ENCODE measurements at regions not wholly inside any gene's neighbourhood (a gene's known extent, or its start where the extent isn't known, plus 50 kb on each side); places are given as distances from the start of the nearest gene placed in this dataset.

DNA sequence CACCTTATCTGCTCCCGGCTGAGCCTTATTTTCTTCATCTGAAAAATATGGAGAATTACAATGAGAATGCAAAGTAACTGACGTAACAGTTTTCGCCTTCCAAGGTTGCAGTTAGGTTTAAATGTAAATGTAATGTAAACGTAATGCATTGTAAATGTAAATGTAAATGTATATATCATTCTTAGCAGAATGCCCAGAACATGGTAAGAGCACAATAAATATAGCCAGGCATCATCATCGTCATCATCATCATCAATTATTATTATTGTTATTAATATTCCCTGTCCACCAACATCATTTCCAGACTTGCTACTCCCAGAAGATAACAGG is 770.0 kb downstream of the MED13L start:
- no peak for DNase-seq (ENCODE audit: low read depth in 2 of 2)

DNA sequence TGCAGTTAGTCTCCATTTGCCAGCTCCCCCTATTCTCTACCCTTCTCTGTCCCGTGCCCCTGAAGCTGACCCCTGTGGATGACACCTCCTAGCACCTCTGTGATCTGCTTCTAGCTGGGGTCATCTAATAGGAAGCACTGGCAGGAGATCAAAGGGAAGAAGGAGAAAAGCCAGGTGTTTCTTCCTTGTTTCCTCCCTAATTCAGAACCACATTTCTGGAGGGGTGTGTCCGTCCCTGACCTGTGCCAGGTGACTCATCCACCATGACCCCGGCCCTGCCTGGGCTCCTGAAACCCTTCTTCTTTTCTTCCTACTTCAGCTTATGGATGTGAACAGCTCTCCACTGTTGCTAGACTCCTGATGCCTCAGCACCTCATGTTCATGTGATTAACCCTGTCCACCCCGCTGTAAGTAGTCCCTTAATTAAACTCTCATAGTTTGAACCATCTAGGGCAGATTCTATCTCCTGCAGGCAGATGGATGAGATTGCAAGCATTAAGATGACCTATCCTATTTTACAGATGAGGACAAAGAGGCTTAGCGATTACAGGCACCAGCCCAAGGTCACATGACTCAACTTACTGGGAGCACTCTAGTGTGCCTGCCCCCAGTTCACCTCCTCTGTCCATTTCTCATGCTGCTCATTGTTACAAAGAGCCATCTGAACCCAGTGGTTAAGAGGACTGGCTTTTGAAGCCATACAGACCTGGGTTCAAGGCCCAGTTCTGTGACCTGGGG is 770.5 kb downstream of the MED13L start:
- no peak for DNase-seq (ENCODE audit: low read depth in 2 of 2)

DNA sequence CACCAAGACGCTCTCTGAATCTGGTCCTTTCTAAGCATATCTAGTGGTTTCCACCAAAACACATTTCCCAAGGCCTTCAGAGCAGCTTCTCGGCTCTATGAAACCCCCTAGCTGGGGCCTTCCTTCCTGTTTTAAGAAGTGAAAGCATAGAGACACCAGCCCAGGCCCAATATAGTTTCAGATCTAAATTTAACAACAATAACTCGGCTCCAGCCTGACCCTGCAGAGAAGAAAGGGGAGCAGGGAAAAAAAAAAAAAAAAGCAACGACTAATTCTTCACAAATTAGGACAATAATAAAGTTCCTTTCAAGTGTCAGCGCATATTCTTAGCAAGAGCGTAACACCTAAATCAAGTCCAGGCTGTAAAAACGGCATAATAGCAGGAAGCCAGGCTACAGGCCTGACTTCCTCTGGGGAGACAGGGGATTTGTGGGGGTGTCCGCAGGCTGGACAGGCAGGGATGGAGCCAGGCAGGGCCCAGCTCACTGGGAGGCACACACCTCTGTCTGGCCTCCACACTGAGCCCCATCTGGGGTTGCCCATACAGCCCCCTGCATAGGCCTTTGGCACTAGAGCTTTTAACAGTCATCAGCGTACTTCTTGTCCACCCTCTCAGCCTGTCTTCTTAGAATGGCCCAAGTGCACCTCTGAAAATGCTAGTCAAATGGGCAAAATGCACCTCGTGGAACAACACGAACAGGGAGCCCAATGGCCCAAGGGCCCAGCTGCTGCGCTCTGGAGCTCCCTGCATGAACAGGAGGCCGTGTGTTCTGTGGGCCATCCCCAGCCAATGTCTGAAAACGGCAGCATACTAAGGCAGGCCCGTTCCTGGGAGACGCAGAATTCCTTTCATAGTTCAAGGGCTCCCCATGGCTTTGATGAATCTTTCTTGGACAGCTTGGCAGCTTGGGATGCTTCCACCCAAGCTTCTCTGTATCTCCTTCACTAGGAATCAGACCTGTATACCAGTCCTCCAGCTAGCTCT is 772.9 kb downstream of the MED13L start:
- no peak for DNase-seq (ENCODE audit: low read depth in 2 of 2)

DNA sequence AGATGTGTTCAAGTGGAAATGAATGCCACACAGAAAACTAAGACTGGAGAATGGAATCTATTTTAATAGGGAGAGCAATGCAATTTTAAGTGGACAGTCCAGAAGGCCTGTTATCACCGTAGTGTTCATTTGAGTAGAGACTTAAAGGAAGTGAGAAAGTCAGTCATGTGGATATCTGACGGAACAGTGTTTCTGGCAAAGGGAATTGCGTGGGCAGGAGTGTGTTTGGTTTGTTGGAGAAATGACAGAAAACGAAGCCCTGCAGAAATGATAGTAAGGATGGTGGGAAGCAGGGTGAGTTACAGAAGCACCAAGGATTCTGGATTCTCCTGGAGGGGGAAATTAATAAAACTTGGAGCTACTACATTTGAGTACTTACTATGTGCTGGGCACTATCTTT is 776.6 kb downstream of the MED13L start:
- no peak for DNase-seq (ENCODE audit: low read depth in 2 of 2)

DNA sequence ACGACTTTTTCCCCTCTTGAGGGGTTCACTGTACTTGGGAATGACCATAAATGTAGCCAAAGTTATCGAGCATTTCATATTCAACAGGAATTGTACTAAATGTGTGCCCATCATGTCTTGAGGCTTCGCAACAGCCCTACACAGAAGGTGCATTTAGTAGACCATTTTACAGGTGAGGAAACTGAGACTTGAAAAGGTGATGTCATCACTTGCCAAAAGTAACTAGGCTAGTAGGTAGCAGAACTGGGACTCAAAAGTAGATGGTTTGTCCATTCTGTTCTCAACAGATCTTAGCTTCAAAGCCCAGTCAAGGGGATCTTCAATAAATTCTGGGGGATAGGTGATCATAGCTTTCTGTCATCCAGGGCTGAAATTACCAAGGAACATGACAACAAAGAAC is 782.2 kb downstream of the MED13L start:
- DNase-seq (ENCODE audit: low read depth in 2 of 2): no peak

DNA sequence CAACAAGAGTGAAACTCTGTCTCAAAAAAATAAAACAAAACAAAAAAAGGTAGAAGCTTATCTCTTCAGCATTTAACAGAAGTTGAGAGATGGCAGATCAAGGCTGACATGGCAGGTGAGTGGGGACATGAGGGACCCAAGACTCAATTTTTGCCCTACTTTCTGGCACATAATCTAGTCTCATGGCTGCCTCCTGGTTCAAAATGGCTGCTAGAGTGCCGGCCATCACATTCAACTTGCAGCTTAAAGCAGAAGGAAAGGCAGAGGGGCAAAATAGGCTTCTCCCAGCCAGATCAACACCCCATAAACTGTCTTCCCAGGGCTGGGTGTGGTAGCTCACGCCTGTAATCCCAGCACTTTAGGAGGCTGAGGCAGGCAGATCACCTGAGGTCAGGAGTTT is 784.9 kb downstream of the MED13L start:
- DNase-seq (ENCODE audit: low read depth in 2 of 2): no peak

DNA sequence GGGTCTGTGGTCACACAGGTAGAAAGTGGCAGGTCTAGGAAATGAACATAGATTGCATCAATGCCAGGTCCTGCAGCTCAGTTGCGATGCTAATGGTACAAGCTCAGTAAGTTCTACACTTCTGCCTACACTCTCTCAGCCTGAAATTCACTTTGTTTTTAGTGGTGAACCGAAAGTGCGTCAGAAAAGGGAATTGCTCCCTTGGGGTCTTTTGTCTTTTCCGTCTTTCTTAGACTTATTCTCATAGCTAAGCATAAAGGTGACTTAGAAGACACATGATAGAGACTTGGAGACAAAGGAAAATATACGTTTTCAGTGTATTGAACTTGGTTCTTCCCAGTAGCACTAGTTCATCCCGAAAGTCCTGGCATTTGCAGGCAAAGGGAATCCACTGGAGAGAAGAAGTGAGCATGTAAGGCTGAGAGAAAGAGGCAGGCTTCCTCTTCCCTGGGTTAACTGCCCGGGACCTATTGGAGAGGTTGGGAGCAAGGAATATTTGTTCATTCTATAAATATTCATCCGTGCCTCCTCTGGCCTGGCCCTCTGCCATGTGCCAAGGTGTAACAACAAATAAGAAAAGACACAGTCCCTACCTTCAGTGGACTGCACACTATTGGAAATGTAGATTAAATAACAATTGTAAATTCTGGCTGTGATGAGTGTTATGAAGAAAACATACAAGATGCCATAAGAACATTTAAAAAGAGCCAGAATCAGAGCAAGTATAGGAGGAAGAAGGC is 785.8 kb downstream of the MED13L start:
- no peak for DNase-seq (ENCODE audit: low read depth in 2 of 2)

DNA sequence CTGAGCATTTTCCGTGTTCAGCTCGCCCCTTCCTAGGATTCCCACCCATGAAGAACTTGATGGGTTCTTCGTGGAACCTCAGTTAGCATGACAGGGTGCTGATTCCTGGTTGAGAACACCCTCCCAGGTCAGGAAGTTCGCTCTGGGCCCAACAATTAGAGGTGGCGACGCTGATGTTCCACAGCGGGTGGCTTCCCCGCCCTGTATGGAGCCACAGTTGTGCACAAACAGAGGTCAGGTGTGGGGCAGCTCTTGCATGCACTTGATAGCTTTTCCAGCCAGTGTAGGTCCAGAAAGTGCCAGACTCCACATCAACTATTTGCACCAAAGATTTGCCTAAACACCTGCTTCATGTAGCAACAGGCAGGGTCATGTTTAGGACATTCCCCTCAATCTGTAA is 788.2 kb downstream of the MED13L start:
- no peak for DNase-seq (ENCODE audit: low read depth in 2 of 2)

DNA sequence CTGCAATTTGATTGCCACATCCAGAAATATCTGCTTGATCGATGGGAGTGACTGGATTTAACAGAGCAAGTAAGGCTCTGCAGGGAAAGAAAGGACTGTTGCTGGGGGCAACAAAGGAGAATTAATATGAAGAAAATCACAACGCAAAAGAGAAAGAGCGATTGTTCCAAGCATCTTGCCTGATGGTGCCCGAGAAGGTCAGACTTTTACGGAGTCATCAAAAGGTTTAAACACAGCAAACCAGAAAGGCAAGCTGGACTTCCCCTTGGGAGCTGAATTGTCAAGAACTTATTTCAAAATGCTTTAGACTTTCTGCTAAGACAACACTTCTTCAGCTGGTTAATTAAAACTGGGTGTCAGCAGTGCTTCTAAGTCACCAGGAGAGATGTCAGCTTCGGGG is 791.5 kb downstream of the MED13L start:
- DNase-seq (ENCODE audit: low read depth in 2 of 2): no peak

DNA sequence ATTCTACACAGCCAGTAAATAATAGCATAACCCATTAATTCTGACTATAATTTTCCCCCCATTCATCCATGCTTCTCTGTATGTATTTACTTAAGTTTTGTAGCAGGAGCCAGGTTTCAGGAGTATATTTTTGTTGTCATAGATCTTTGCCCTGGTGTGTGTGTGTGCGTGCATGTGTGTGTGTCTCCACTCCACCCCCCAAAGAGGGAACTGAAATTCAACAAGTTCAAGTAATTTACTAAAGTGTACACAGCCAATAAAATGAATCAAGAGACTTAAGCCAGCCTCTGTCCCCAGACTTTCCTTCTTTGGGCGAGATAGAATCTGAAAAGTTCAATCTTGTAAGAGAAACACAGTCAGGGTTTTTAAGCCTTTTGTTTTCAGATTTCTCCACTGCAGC is 792.0 kb downstream of the MED13L start:
- no peak for DNase-seq (ENCODE audit: low read depth in 2 of 2)

DNA sequence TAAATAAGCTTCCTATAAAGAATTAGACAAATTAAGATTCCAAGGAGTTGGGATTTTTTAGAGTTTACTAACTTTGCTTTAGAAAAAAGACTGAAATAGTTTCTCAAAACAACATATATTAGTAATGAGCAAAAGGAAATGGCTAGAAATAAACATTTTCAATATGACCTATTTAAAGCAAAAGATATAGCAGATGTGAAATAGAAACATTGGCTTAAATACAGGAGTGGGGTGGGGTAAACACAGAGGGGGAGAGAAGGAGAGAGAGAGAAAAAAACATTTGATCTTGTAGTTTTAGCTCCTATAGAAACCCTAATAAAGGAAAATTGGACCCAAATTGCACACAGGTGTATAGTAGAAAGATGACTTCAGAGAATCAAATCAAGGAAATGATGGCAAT is 794.5 kb downstream of the MED13L start:
- DNase-seq (ENCODE audit: low read depth in 2 of 2): no peak

DNA sequence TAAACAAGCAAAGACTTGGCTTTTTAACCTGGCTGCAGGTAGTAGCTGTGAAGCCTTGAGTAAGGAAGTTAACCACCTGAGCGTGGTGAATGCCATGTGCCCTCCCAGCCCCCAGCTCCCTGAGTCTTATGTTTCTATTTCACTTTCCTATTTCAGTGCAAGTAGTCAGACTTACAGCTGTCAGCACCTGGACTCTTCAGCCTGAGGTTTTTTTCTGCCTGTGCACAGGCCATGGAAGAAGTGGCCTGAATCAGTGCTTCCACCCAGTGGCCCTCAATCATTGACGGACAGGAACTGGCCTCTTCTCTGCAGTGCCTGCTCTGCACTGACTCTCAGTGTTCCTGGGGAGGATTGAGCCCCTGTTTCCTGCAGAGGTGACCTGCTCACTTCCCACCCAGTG is 796.4 kb downstream of the MED13L start:
- no peak for DNase-seq (ENCODE audit: low read depth in 2 of 2)

DNA sequence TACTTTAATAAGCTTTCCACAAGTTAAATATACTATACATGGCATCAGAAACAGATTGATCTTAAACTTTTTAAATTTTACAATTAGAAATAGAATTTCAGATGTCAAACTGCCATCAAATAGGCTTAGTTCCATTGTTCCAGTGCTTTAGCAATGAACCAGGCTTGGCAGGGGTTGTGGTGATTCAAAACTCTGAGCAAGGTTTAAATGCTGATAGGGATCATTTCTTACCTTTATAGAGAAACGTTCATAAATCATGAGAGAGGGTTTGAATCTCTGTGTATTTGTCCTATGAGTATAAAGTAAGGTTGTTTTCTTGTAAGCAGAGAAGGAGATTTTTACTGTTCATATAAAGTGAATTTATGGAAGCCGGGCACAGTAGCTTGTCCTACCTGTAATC is 794.5 kb upstream of the TBX3 start:
- no peak for DNase-seq (ENCODE audit: low read depth in 2 of 2)

DNA sequence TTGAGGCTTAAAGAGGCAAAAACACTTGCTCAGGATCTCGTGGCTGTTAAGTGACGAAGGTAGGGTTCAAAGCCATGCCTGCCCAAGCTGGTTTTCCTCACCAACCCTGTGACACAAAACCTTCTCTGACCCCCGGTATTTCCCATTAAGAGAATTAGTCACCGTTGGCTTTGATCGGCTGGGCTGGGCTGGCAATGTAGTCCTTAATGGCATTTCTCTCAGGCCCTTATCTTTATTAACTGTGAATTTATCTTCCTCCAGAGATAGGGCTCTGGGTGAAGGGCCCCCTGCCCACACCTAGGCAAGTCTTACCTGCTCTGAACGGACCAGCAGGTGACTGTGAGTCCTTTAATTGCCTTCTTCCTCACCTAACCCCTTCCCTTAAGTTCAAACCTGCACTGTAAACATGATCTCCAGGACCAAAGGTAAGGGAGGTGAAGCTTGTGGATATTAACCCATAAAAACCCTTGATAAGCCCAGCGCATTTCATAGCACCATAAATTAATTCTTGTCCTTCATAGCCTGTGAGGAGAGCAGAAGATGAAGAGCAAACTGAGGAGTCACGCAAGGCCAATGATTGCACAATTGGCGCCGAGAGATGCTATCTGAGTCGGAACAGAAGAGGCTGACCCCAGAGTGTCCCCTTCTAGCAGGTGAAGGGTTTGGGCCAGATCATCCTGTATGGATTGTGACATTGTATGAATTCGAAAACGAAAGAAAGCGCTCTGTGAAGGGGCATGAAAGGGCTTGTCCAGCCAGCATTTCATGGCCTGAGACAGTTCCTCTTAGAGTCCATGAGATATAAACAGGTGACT is 790.8 kb upstream of the TBX3 start:
- no peak for DNase-seq (ENCODE audit: low read depth in 2 of 2)

DNA sequence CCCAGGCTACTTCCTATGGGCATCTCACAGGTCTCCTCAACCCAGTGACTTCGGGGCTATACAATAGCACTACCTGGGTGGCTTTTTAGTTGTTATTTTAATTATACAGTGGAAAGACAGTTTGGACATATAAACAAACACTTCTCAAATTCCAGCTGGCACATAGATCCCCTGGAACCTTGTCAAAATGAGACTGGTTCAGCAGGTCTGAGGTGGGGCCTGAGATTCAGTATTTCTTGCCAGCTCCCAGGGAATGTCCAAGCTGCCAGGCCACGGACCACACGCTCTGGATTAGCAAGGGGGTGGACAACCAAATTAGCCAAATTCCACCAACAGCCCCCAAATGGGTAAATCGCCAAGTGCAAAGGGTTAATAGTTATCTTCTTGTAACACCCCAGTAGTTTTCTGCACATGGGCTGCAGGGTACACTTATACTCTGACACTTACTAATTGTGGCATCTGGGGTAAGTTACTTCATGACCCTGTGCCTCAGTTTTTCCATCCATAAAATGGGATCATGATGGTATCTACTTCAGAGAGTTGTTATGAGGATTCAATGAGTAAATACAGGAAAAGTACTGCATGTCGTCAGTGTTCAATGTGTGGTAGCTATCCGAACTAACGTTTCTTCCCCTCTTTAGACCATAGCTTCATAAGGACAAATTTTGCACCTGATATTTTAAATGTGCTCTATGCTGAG is 789.4 kb upstream of the TBX3 start:
- no peak for DNase-seq (ENCODE audit: low read depth in 2 of 2)

DNA sequence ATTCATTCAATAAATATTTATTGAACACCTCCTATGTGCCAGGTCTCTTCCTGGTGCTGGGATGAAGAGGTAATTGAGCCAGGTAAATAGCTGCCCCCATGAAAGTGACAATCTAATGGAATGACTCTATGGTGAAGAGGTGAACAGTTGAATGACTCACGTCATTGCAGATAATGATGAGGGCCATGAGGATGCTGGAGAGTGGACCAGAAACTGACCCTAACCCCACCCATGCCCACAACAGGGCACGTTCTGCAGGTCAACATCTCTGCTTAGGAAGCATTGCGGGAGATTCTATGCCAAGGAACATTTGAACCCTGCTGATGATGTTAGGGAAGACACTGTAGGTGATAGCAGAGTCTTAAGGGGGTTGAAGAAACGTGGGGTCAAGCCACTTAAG is 788.9 kb upstream of the TBX3 start:
- no peak for DNase-seq (ENCODE audit: low read depth in 2 of 2)

DNA sequence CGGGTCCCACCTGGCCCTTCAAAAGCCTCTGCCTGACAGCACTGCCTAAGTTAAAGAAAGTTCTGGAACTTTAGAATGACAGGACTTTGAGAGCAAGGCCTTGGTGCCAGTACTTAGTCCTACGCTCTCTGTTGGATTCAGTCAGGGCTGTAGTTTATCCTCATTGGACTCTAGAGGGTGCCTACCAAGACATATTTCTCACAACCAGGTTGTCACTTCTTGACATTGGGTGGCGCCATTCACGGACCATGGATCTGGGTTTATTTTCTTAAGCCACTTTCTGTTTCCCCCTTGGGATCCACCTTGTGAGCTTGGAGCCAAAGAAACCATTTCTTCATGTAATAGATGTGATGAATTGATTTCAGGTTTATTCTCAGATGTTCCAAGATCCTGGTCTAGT is 787.0 kb upstream of the TBX3 start:
- no peak for DNase-seq (ENCODE audit: low read depth in 2 of 2)

DNA sequence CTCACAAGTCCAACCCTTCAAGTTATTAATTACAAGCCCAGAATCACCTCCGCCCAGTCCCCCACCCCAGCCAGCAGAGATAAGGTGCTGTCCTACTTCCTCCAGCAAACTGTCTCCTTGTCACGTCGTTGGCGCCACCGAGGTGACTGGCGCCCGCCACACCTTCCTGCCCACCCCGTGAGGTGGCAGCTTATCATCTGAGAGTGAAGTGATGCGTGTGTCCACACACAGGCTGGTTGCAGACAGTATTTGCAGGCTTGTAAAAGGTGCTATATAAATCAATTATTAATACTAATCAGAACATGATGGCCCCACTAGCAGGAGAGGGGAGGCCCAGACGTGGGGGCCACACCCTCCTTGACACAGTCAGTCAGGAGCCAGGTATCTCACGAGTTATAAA is 786.6 kb upstream of the TBX3 start:
- no peak for DNase-seq (ENCODE audit: low read depth in 2 of 2)

DNA sequence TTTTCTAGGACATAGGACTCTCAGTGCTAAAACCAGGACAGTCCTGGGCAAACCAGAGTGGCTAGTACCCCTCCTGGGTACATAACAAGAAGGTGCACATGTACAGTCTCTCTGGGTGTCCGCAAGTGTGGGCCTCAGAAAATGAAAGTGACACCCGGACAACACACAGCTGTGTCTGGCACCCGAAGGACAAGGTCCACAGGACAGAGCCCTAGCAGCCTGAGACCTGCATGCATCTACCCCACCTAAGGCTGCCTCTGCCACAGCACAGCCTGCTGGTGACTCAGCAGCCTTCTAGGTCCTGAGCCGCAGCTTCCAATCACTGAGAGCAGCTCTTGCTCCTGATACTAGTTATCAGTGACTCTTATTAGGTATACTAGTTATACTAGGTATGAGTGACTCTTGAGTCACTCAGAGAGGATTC is 784.1 kb upstream of the TBX3 start:
- no peak for DNase-seq (ENCODE audit: low read depth in 2 of 2)

DNA sequence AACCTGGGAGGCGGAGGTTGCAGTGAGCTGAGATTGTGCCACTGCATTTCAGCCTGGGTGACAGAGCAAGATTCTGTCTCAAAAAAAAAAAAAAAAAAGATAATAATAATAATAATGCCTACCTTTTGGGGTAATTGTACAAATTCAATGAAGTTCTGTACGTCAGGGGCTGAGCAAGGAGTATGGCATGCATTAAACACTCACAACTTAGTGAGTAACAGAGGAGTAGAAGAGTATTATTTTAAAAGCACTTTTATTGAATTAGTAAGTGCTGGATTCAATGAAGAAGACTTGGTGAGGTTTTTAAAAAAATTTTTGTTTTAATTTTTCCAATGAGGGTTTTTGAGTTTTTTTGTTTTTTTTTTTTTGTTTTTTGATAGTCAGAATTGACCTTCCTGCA is 783.6 kb upstream of the TBX3 start:
- DNase-seq (ENCODE audit: low read depth in 2 of 2): no peak

DNA sequence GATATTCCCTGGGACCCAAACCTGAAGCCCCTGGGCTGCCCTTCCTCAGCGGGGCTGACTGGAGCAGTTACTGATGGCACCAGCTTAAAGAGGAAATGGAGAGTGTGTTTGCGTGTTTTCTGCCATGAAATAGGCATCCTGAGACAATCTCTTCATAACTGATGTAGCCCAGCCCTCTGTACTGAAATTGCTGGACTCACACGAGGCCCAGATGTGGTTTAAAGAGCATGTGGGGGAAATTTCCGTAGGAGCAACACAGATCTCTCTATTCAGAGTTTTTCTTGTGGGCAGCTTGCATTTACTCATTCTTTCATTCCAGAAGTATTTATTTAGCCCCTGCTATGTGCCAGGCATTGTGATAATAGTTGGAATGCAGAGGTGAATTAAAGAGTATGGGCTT is 782.1 kb upstream of the TBX3 start:
- DNase-seq (ENCODE audit: low read depth in 2 of 2): no peak

All from stimulated activated CD4-positive, alpha-beta T cell treated with anti-CD3 and anti-CD28 coated beads, Interleukin-15, amount 100 ng/mL, for 48 hours (primary cell).